ENCODE measurements at regions not wholly inside any gene's neighbourhood (a gene's known extent, or its start where the extent isn't known, plus 50 kb on each side); places are given as distances from the start of the nearest gene placed in this dataset.

DNA sequence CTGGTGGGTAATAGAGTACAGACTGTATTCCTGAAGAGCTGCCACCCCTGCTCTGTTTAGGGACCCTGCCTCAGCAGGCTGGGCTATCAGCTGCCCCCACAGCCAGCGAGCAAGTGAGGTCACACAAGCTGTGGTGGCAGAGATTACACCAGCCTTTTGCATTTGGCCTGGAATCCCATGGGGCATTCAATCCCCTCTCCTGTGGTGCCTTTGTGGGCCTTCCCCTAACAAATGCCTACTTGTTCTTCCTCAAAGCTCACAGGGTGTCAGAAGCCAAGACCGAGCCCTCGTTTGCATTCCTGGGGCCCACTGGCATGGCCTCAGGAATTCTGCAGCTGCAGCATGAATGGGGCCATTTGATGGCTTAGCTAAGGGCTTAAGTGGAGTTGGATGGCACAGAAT lies 212.7 kb upstream of the PHYHIPL start:
- TF ChIP-seq, protein P1, sequence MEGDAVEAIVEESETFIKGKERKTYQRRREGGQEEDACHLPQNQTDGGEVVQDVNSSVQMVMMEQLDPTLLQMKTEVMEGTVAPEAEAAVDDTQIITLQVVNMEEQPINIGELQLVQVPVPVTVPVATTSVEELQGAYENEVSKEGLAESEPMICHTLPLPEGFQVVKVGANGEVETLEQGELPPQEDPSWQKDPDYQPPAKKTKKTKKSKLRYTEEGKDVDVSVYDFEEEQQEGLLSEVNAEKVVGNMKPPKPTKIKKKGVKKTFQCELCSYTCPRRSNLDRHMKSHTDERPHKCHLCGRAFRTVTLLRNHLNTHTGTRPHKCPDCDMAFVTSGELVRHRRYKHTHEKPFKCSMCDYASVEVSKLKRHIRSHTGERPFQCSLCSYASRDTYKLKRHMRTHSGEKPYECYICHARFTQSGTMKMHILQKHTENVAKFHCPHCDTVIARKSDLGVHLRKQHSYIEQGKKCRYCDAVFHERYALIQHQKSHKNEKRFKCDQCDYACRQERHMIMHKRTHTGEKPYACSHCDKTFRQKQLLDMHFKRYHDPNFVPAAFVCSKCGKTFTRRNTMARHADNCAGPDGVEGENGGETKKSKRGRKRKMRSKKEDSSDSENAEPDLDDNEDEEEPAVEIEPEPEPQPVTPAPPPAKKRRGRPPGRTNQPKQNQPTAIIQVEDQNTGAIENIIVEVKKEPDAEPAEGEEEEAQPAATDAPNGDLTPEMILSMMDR (IDR thresholded peaks at IDR 0.05), result no peak
- TF ChIP-seq POLR2A (IDR thresholded peaks at IDR 0.05), result no peak
